HuH-7.5 (cell line): ENCODE measurements at regions not wholly inside any gene's neighbourhood (a gene's known extent, or its start where the extent isn't known, plus 50 kb on each side); places are given as distances from the start of the nearest gene placed in this dataset.
"Not testable (repeated sequence)": the region's sequence is repeated elsewhere in the genome, so short reads cannot be mapped to it uniquely, and the experiment has no call there.

ENCODE experiments used
- DNase-seq: peaks from one replicate; pipeline ENCODE4 v3.0.0; 2011; ENCODE audit warnings: low spot score

GRCh38 chr5:116885825-116886224 is 311.2 kb upstream of the SEMA6A start:
- DNase-seq: no peak

GRCh38 chr5:116883875-116884274 is 309.3 kb upstream of the SEMA6A start:
- DNase-seq: no peak

- no peak for DNase-seq
These were observed 307.4 kb upstream of the SEMA6A start for GRCh38 chr5:116881921-116882531.

GRCh38 chr5:116880601-116881000 is 306.0 kb upstream of the SEMA6A start:
- no peak for DNase-seq

GRCh38 chr5:116880150-116880549 is 305.5 kb upstream of the SEMA6A start:
- no peak for DNase-seq

GRCh38 chr5:116876240-116876840 is 301.7 kb upstream of the SEMA6A start:
- DNase-seq: no peak

- DNase-seq: no peak
These were observed 298.4 kb upstream of the SEMA6A start for GRCh38 chr5:116872986-116873385.

- DNase-seq: no peak
These were observed 297.9 kb upstream of the SEMA6A start for GRCh38 chr5:116872486-116872885.

GRCh38 chr5:116867825-116868224 is 293.2 kb upstream of the SEMA6A start:
- not testable (repeated sequence) for DNase-seq

- DNase-seq: no peak
These were observed 291.0 kb upstream of the SEMA6A start for GRCh38 chr5:116865651-116866050.

GRCh38 chr5:116864838-116865190 is 290.2 kb upstream of the SEMA6A start:
- no peak for DNase-seq

GRCh38 chr5:116864157-116864837 is 289.7 kb upstream of the SEMA6A start:
- no peak for DNase-seq

- DNase-seq: no peak
These were observed 288.2 kb upstream of the SEMA6A start for GRCh38 chr5:116862632-116863455.

GRCh38 chr5:116861666-116862065 is 287.0 kb upstream of the SEMA6A start:
- no peak for DNase-seq

- DNase-seq: no peak
These were observed 286.5 kb upstream of the SEMA6A start for GRCh38 chr5:116861097-116861496.

- no peak for DNase-seq
These were observed 285.2 kb upstream of the SEMA6A start for GRCh38 chr5:116859666-116860320.

GRCh38 chr5:116858705-116859333 is 284.2 kb upstream of the SEMA6A start:
- DNase-seq: no peak

GRCh38 chr5:116858020-116858419 is 283.4 kb upstream of the SEMA6A start:
- not testable (repeated sequence) for DNase-seq

GRCh38 chr5:116856271-116856670 is 281.6 kb upstream of the SEMA6A start:
- DNase-seq: no peak

GRCh38 chr5:116853992-116854391 is 279.4 kb upstream of the SEMA6A start:
- no peak for DNase-seq

GRCh38 chr5:116848954-116849581 is 274.4 kb upstream of the SEMA6A start:
- no peak for DNase-seq
